BJ (cell line): ENCODE measurements at regions not wholly inside any gene's neighbourhood (a gene's known extent, or its start where the extent isn't known, plus 50 kb on each side); places are given as distances from the start of the nearest gene placed in this dataset.

Experiments
- CTCF ChIA-PET: fragments of 350-600 bp; formaldehyde crosslinking; extraction: SDS; loops from one replicate; lab custom pipeline; 2021; ENCODE audit warnings: antibody characterized with exemption, inconsistent platforms; lab: Yijun Ruan, JAX
- POLR2A ChIA-PET: fragments of 300-600 bp; sonication (Branson Sonifier 250); formaldehyde crosslinking; extraction: SDS; loops from one replicate; lab custom pipeline; 2021; ENCODE audit warnings: antibody characterized with exemption; lab: Charles Lee
- DNase-seq: peaks from one replicate; pipeline ENCODE4 v3.0.0-alpha.2; 2011; ENCODE audit warnings: low read depth
- H3K27me3 ChIP-seq: 2 replicates; pipeline ENCODE4 v1.6.0; 2011; ENCODE audit warnings: low read length; ENCODE audit not compliant: control insufficient read depth, insufficient read depth
- H3K36me3 ChIP-seq: 2 replicates; pipeline ENCODE4 v1.5.1; 2011; ENCODE audit warnings: low read length; ENCODE audit not compliant: control insufficient read depth, insufficient read depth
- H3K4me3 ChIP-seq: 2 replicates; pipeline ENCODE4 v1.5.1; 2011; ENCODE audit warnings: low read depth, mild to moderate bottlenecking, control low read depth, low read length
- CTCF ChIP-seq: IDR thresholded peaks from 2 replicates; pipeline ENCODE4 v1.5.1; 2011; ENCODE audit warnings: low read depth, mild to moderate bottlenecking, control low read depth, inconsistent platforms, low read length, moderate library complexity; ENCODE audit not compliant: insufficient read depth

GRCh38 chr7:92917230-92917629 is 80.9 kb upstream of the CDK6 start:
- Histone ChIP-seq H3K4me3 (no peak overlapping the region), H3K36me3 (no peaks in the 10 kb centered on the region), H3K27me3 (no peaks in the 10 kb centered on the region)
- TF ChIP-seq CTCF = no peak
- ChIA-PET CTCF (no interaction called here), POLR2A (no interaction called here)
- no peak for DNase-seq

GRCh38 chr7:92916770-92917224 is 80.4 kb upstream of the CDK6 start:
- H3K36me3 ChIP-seq = no peaks in the 10 kb centered on the region
- ChIA-PET POLR2A (no interaction called here), CTCF (no interaction called here)
- DNase-seq = peak; percentile 22
- no peaks in the 10 kb centered on the region for H3K27me3 ChIP-seq
- no peak overlapping the region for H3K4me3 ChIP-seq
- TF ChIP-seq CTCF = no peak

GRCh38 chr7:92915348-92915747 is 79.0 kb upstream of the CDK6 start:
- Histone ChIP-seq H3K4me3 (no peak overlapping the region), H3K36me3 (no peaks in the 10 kb centered on the region), H3K27me3 (no peaks in the 10 kb centered on the region)
- TF ChIP-seq CTCF = no peak
- POLR2A ChIA-PET = no interaction called here
- CTCF ChIA-PET = no interaction called here
- no peak for DNase-seq

- no peak for TF ChIP-seq CTCF
- H3K4me3 ChIP-seq = no peak overlapping the region
- no peak for DNase-seq
- CTCF ChIA-PET = no interaction called here
- no peaks in the 10 kb centered on the region for H3K27me3 ChIP-seq
- POLR2A ChIA-PET = no interaction called here
- H3K36me3 ChIP-seq = no peaks in the 10 kb centered on the region
Observed at GRCh38 chr7:92914645-92915044, 78.3 kb upstream of the CDK6 start.

- no peaks in the 10 kb centered on the region for H3K27me3 ChIP-seq
- CTCF ChIA-PET = no interaction called here
- POLR2A ChIA-PET = no interaction called here
- DNase-seq = no peak
- H3K4me3 ChIP-seq = no peak overlapping the region
- H3K36me3 ChIP-seq = no peaks in the 10 kb centered on the region
- no peak for TF ChIP-seq CTCF
Observed at GRCh38 chr7:92913849-92914248, 77.5 kb upstream of the CDK6 start.
